Heart left ventricle (tissue), 16 donors: ENCODE measurements at regions not wholly inside any gene's neighbourhood (a gene's known extent, or its start where the extent isn't known, plus 50 kb on each side); places are given as distances from the start of the nearest gene placed in this dataset.
A peak's percentile ranks its signal among the peaks of the same experiment; 100 is the strongest.

Experiments used
- ATAC-seq, 4 donors: fragments of 200-7000 bp; cut with Tn5 transposase; one replicate each; pipeline ENCODE4 v1.9.1; 2020 to 2022; ENCODE audit warnings: moderate library complexity in 4 of 4, mild to moderate bottlenecking in 3 of 4, moderate number of reproducible peaks in 1 of 4
- DNase-seq, 5 donors: peaks; one replicate each; pipeline ENCODE4 v3.0.0-alpha.2; 2020
- H3K27ac ChIP-seq, 12 donors: fragments of 200-600 bp; sonication (generic) in 4 of 12; one replicate each; pipeline versions ENCODE4 v1.5.0 to v1.8.0; 2016 to 2022; ENCODE audit warnings: mild to moderate bottlenecking in 2 of 12
- H3K27me3 ChIP-seq, 9 donors: fragments of 200-600 bp; sonication (generic) in 2 of 9; one replicate each; pipeline versions ENCODE4 v1.5.1 to v1.8.0; 2016 to 2022; ENCODE audit warnings: mild to moderate bottlenecking in 3 of 9
- H3K36me3 ChIP-seq, 9 donors: fragments of 200-600 bp; sonication (generic) in 2 of 9; one replicate each; pipeline versions ENCODE4 v1.5.0 to v1.8.0; 2018 to 2022; ENCODE audit warnings: mild to moderate bottlenecking in 2 of 9
- H3K4me1 ChIP-seq, 12 donors: fragments of 200-600 bp; sonication (generic) in 4 of 12; one replicate each; pipeline versions ENCODE4 v1.5.0 to v1.8.0; 2016 to 2022; ENCODE audit warnings: mild to moderate bottlenecking in 3 of 12
- H3K4me3 ChIP-seq, 12 donors: fragments of 200-600 bp; sonication (generic) in 4 of 12; one replicate each; pipeline versions ENCODE4 v1.5.0 to v1.8.0; 2017 to 2022; ENCODE audit warnings: mild to moderate bottlenecking in 9 of 12, moderate library complexity in 4 of 12
- H3K9me3 ChIP-seq, 12 donors: fragments of 200-600 bp; sonication (generic) in 4 of 12; one replicate each; pipeline versions ENCODE4 v1.5.0 to v1.8.0; 2016 to 2022; ENCODE audit warnings: mild to moderate bottlenecking in 1 of 12
- POLR2A ChIP-seq, 2 donors: fragments of 450-650 bp; IDR thresholded peaks; one replicate each; pipeline ENCODE4 v1.6.1; 2017; ENCODE audit warnings: antibody characterized with exemption in 2 of 2, mild to moderate bottlenecking in 2 of 2, moderate library complexity in 2 of 2
- WGBS, 4 donors: extraction: QIAGEN DNeasy Blood & Tissue Kit in 2 of 4; methylation state at CpG; one replicate each; pipeline versions ENCODE4 v1.1.5 to v1.1.7; 2013 to 2018; 5-methylcytosine and 5-hydroxymethylcytosine counted together
- intact Hi-C, 10 donors: fragments of 100-400 bp; cut with DNase I; formaldehyde crosslinking; loops; one replicate each; pipeline versions ENCODE4 v1.11.1 to v1.14.2; 2022
- TF ChIP-seq, protein P1 (sequence below), 12 donors: fragments of 200-600 bp; sonication (generic) in 4 of 12; IDR thresholded peaks; one replicate each; pipeline versions ENCODE4 v1.5.0 to v1.8.0; 2018 to 2022; ENCODE audit warnings: antibody characterized with exemption in 12 of 12, mild to moderate bottlenecking in 5 of 12
- donor health status: ischemic (EF 13 %, LVEDD 7.1; RV severe dilation, severe dysfunction).
- donor health status: healthy with polysubstance abuse.
- donor health status: DM: no; HTN: yes; CAD: no.
- donor health status: DM: no; HTN: no; CAD: no.
- donor health status: ischemic (EF 25% LVEDD 6.9; RV normal size, moderate dysfunction).
- donor health status: ischemic (EF 25% LVEDD 5.7; RV mildly dilated, moderate dysfunction).
- donor health status: healthy.
- donor health status: DM: yes; HTN: yes; CAD: no.
- donor health status: ischemic (EF 35%, LVEDD 5.7; RV mildly dilated, moderate dysfunction).
- donor health status: nonischemic (EF 11% LVEDD 7.7; RV severe dilation, severe dysfunction).
- donor health status: DM: yes; HTN: yes; CAD: no.
- donor health status: PGD.
- donor health status: ischemic (EF 29% LVEDD 5.4; RV normal size, mild dysfunction).
- donor health status: nonischemic (EF 23%, LVEDD 6.1; RV moderate dilation, normal function).

DNA sequence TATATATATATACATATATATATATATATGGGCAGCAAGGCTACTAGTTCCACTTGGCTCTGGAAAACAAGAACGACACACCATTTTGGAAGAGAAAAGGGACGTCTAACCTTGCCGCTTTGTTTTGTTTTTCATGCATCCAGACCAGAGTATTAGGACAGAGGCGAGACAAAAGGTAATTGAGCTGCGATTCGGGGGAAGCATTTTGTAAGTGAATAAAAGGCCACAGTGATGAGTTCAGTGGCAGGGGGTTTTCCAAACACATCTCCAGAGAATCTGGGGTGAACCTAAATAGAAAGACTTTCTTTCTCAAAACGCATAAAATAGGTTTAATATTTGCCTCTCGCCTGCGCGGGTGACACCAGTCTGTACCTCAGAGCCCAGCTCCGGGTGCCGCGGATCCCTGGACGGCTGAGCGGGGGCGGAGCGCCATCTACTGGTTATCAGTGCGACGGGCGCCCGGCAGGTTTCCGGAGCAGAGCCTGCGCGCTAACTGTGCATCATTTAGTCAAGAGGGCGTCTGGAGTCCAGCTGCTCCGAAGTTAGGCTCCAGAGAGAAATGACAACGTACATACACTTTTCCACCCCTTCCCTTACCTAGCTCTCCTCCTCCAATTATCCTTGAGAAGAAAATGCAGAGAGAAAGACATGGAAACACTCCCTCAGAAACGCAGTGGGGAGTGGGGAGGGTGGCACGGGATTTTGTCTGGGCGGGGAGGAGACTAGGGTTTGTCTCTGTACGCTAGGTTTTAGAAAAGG lies 262.3 kb downstream of the TBC1D4 start:
- peak overlapping the region in 9 of 12 donors; percentile 19 to 44 (median 30) for H3K4me3 ChIP-seq
- H3K27me3 ChIP-seq, result peaks cover 0 to 4% (median 0%) of the 10 kb centered on the region in 9 donors
- intact Hi-C loops, result loop anchor here in 9 of 10 donors (5.0 to 10.0 kb wide), 14 partner anchors 535 to 1467 kb away; partner anchors contain the start of gene KLF12 (in 1 of the 9)
- WGBS, 4 donors, result 9 to 12% (median 9%) methylated on average over 22 to 31 of the region's 31 CpGs
- ATAC-seq (peak; percentile 92 to 99 (median 96)), DNase-seq (peak; percentile 71 to 92 (median 85))
- H3K4me1 ChIP-seq, result peaks cover 0 to 10% (median 0%) of the 10 kb centered on the region in 12 donors
- TF ChIP-seq POLR2A (IDR thresholded peaks at IDR 0.05), result no peak
- TF ChIP-seq, protein P1, sequence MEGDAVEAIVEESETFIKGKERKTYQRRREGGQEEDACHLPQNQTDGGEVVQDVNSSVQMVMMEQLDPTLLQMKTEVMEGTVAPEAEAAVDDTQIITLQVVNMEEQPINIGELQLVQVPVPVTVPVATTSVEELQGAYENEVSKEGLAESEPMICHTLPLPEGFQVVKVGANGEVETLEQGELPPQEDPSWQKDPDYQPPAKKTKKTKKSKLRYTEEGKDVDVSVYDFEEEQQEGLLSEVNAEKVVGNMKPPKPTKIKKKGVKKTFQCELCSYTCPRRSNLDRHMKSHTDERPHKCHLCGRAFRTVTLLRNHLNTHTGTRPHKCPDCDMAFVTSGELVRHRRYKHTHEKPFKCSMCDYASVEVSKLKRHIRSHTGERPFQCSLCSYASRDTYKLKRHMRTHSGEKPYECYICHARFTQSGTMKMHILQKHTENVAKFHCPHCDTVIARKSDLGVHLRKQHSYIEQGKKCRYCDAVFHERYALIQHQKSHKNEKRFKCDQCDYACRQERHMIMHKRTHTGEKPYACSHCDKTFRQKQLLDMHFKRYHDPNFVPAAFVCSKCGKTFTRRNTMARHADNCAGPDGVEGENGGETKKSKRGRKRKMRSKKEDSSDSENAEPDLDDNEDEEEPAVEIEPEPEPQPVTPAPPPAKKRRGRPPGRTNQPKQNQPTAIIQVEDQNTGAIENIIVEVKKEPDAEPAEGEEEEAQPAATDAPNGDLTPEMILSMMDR (IDR thresholded peaks at IDR 0.05), result peak; percentile 92 to 99 (median 98)
- no peaks in the 10 kb centered on the region for H3K36me3 ChIP-seq
- H3K27ac ChIP-seq, result no peak overlapping the region
- no peaks in the 10 kb centered on the region for H3K9me3 ChIP-seq

DNA sequence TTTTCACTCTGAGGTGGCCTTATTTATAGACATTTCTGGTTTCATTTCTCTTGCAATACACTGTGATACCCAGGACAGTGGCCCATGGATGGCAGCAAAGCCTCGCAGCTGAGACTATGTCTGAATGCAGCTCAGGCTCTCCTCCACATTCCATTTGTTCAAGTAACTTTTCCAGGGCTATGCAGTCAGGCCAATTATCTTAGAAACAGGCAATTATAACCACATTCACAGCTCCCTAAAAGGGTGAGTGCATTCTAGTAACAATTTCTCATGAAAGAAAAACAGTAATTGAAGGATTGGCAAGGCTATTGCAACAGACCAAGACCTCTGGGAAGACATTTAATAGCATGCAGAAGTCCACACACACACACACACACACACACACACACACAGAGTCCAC lies 264.0 kb downstream of the TBC1D4 start:
- no peaks in the 10 kb centered on the region for H3K36me3 ChIP-seq
- intact Hi-C loops, result loop anchor here in 9 of 10 donors (5.0 to 10.0 kb wide), 13 partner anchors 533 to 1466 kb away; partner anchors contain the start of gene KLF12 (in 1 of the 9)
- WGBS, 4 donors, result 33 to 75% (median 64%) methylated on average over 1 of the region's 1 CpG
- no peak overlapping the region for H3K4me3 ChIP-seq
- no peak for TF ChIP-seq POLR2A (IDR thresholded peaks at IDR 0.05)
- TF ChIP-seq, protein P1 (IDR thresholded peaks at IDR 0.05), result no peak
- ATAC-seq (no peak), DNase-seq (no peak)
- peaks cover 0 to 4% (median 0%) of the 10 kb centered on the region in 9 donors for H3K27me3 ChIP-seq
- H3K4me1 ChIP-seq, result peaks cover 0 to 10% (median 0%) of the 10 kb centered on the region in 12 donors
- no peaks in the 10 kb centered on the region for H3K9me3 ChIP-seq
- H3K27ac ChIP-seq, result no peak overlapping the region

DNA sequence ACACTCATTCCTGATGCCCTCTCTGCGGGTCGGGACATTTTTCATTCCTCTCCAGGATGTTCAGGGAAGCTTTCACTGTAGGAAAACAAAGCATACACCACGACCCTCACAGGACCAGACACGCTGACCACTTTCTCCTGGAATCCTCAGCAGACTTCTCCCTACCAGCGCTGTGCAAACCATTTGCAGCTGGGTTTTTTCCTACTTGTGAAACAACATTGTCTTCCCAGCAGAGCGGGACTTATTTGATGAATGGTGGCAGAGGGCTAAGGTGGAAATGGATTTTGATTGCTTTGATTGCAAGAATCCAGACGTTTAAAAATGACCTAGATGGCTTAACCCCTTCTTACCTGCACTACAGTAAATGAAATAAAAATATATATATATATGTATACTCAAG lies 265.9 kb downstream of the TBC1D4 start:
- Histone ChIP-seq H3K4me1 (peaks cover 0 to 10% (median 0%) of the 10 kb centered on the region in 12 donors), H3K27ac (no peak overlapping the region), H3K27me3 (peaks cover 0 to 4% (median 0%) of the 10 kb centered on the region in 9 donors), H3K36me3 (no peaks in the 10 kb centered on the region), H3K4me3 (no peak overlapping the region), H3K9me3 (no peaks in the 10 kb centered on the region)
- no peak for DNase-seq
- TF ChIP-seq, protein P1 (IDR thresholded peaks at IDR 0.05), result no peak
- TF ChIP-seq POLR2A (IDR thresholded peaks at IDR 0.05), result no peak
- intact Hi-C loops, result loop anchor here in 9 of 10 donors (5.0 to 10.0 kb wide), 13 partner anchors 531 to 1464 kb away; partner anchors contain the start of gene KLF12 (in 1 of the 9)
- no peak for ATAC-seq
- 33 to 42% (median 37%) methylated on average over 7 of the region's 7 CpGs for whole genome bisulfite sequencing, 4 donors

DNA sequence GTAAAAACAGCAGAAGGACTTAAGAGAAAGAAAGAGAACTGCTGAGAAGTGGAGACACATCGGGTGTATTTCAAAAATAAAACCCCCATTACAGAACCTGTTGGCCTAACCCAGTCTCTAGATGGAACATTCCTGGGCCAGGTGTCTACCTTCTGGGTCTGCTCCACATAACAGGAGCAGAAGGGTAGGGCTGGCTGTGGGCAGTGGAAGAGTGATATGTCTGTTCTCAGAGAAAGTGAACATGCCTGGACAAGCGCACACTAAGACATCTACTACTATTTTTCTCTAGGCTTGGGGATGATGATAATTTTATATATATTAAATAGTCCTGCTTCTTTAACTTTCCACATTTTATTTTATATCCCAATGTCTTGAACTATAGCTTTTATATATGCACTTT lies 267.1 kb downstream of the TBC1D4 start:
- no peaks in the 10 kb centered on the region for H3K9me3 ChIP-seq
- DNase-seq (no peak), ATAC-seq (no peak)
- H3K27ac ChIP-seq, result no peak overlapping the region
- intact Hi-C loops, result loop anchor here in 9 of 10 donors (5.0 to 10.0 kb wide), 13 partner anchors 530 to 1463 kb away; partner anchors contain the start of gene KLF12 (in 1 of the 9)
- H3K4me3 ChIP-seq, result no peak overlapping the region
- peaks cover 0 to 7% (median 0%) of the 10 kb centered on the region in 12 donors for H3K4me1 ChIP-seq
- no peak for TF ChIP-seq POLR2A (IDR thresholded peaks at IDR 0.05)
- TF ChIP-seq, protein P1 (IDR thresholded peaks at IDR 0.05), result no peak
- peaks cover 0 to 4% (median 0%) of the 10 kb centered on the region in 9 donors for H3K27me3 ChIP-seq
- 68 to 99% (median 96%) methylated on average over 2 of the region's 2 CpGs for WGBS, 4 donors
- H3K36me3 ChIP-seq, result no peaks in the 10 kb centered on the region
